K562 (cell line): ENCODE measurements at regions not wholly inside any gene's neighbourhood (a gene's known extent, or its start where the extent isn't known, plus 50 kb on each side); places are given as distances from the start of the nearest gene placed in this dataset.

Experiments used
- ATAC-seq: fragments of 200-7000 bp; cut with Tn5 transposase; 3 replicates; pipeline ENCODE4 v1.9.1; 2020; ENCODE audit warnings: moderate library complexity
- BruUV-seq: library from RNA; stranded (reverse); fragments of 400-500 nt; replicated peaks from 2 replicates; lab custom pipeline; 2021; lab: Mats Ljungman, UMichigan
- CTCF ChIA-PET: fragments of 300-600 bp; formaldehyde crosslinking; extraction: SDS; loops from one replicate; lab custom pipeline; 2021; ENCODE audit warnings: low intra/inter-chr PET ratio; lab: Yijun Ruan, JAX
- POLR2A ChIA-PET: fragments of 300-600, 350-650 bp; sonication (Branson Sonifier 250); formaldehyde crosslinking; extraction: SDS; loops from one replicate; lab custom pipeline; 2021; ENCODE audit warnings: antibody characterized with exemption, inconsistent platforms; lab: Yijun Ruan, JAX
- DNase-seq, 4 experiments: peaks; one replicate each; pipeline versions ENCODE4 v3.0.0 to v3.0.0-alpha.2; 2011 to 2018; ENCODE audit warnings: low spot score in 3 of 4, mixed read lengths in 3 of 4; ENCODE audit errors: extremely low read depth in 1 of 4
- FAIRE-seq: peaks from 2 replicates; lab custom pipeline; 2011; peaks lifted over from hg19 to GRCh38; lab: Jason Lieb, UNC
- H2AFZ ChIP-seq: 2 replicates; pipeline ENCODE4 v1.6.0; 2011; ENCODE audit warnings: low read depth, low read length, control low read depth, inconsistent platforms
- H3K27ac ChIP-seq: fragments of 200-600 bp; 3 replicates; pipeline ENCODE4 v1.8.0; 2011; ENCODE audit warnings: low read depth, mild to moderate bottlenecking, control low read depth, inconsistent platforms, low read length, moderate library complexity, mixed read lengths; ENCODE audit errors: extremely low read depth
- H3K27me3 ChIP-seq, 2 experiments: fragments of 300-600 bp in 1 of 2; 2 replicates in 1 of 2; 3 replicates in 1 of 2; pipeline versions ENCODE4 v1.6.0 to v1.8.0; 2011; ENCODE audit warnings: inconsistent platforms in 2 of 2, low read length in 2 of 2, mild to moderate bottlenecking in 1 of 2, mixed read lengths in 1 of 2, moderate library complexity in 1 of 2; ENCODE audit not compliant: control insufficient read depth in 2 of 2, insufficient read depth in 2 of 2
- H3K36me3 ChIP-seq: fragments of 300-600 bp; 3 replicates; pipeline ENCODE4 v1.8.0; 2011; ENCODE audit warnings: mild to moderate bottlenecking, low read length, inconsistent platforms; ENCODE audit not compliant: control insufficient read depth, insufficient read depth
- H3K4me1 ChIP-seq, 2 experiments: fragments of 200-600 bp in 1 of 2; replicated peaks in 1 of 2; 2 replicates in 1 of 2; 3 replicates in 1 of 2; pipeline versions ENCODE4 v1.5.1 to v1.8.0; 2011; ENCODE audit warnings: inconsistent platforms in 2 of 2, low read length in 2 of 2, mild to moderate bottlenecking in 1 of 2, mixed read lengths in 1 of 2, moderate library complexity in 1 of 2; ENCODE audit not compliant: control insufficient read depth in 2 of 2, insufficient read depth in 2 of 2
- H3K4me2 ChIP-seq: 2 replicates; pipeline ENCODE4 v1.6.1; 2011; ENCODE audit warnings: low read length, control low read depth, inconsistent platforms, mixed read lengths; ENCODE audit not compliant: insufficient read depth
- H3K4me3 ChIP-seq: fragments of 200-600 bp; sonication (generic), shearing (Covaris generic); 2 replicates; pipeline ENCODE4 v1.5.1; 2016; ENCODE audit warnings: control low read depth, inconsistent platforms
- H3K79me2 ChIP-seq: fragments of 200-600 bp; 3 replicates; pipeline ENCODE4 v1.8.0; 2011; ENCODE audit warnings: low read length, inconsistent platforms; ENCODE audit not compliant: control insufficient read depth, insufficient read depth
- H3K9ac ChIP-seq, 2 experiments: 2 replicates each; pipeline versions ENCODE4 v1.6.0 to v1.6.1; 2011; ENCODE audit warnings: low read depth in 2 of 2, low read length in 2 of 2, control low read depth in 1 of 2, inconsistent platforms in 1 of 2, mild to moderate bottlenecking in 1 of 2, mixed read lengths in 1 of 2; ENCODE audit not compliant: insufficient read depth in 1 of 2
- H3K9me1 ChIP-seq: one replicate; pipeline ENCODE4 v1.6.0; 2011; ENCODE audit warnings: inconsistent platforms, mild to moderate bottlenecking, low read length, moderate library complexity; ENCODE audit not compliant: control insufficient read depth, insufficient read depth
- H3K9me3 ChIP-seq: replicated peaks from 2 replicates; pipeline ENCODE4 v1.5.1; 2011; ENCODE audit warnings: low read depth, low read length, inconsistent platforms; ENCODE audit not compliant: control insufficient read depth, insufficient read depth
- H4K20me1 ChIP-seq: replicated peaks from 2 replicates; pipeline ENCODE4 v1.6.1; 2011; ENCODE audit warnings: low read length, inconsistent platforms, mixed read lengths; ENCODE audit not compliant: control insufficient read depth, insufficient read depth
- CTCFL ChIP-seq: IDR thresholded peaks from 2 replicates; pipeline ENCODE4 v1.6.1; 2011; ENCODE audit warnings: borderline replicate concordance, low read depth, mild to moderate bottlenecking, moderate library complexity, low read length; ENCODE audit not compliant: insufficient read depth, poor library complexity, severe bottlenecking
- DMBX1 ChIP-seq: fragments of 250-450 bp; sonication (Bioruptor Pico); IDR thresholded peaks from 2 replicates; pipeline ENCODE4 v1.8.0; 2022; ENCODE audit warnings: inconsistent platforms, mild to moderate bottlenecking, moderate library complexity, borderline replicate concordance
- DPF2 ChIP-seq: fragments of 450-650 bp; IDR thresholded peaks from 2 replicates; pipeline ENCODE4 v1.6.1; 2016
- FIP1L1 ChIP-seq: fragments of 200-400 bp; formaldehyde crosslinking; IDR thresholded peaks from 2 replicates; pipeline ENCODE4 v1.6.1; 2018; ENCODE audit warnings: mild to moderate bottlenecking, low read depth, low read length; ENCODE audit not compliant: poor library complexity, severe bottlenecking
- FOXK2 ChIP-seq, 2 experiments: fragments of 450-650 bp; IDR thresholded peaks in 1 of 2; conservative IDR thresholded peaks in 1 of 2; 2 replicates each; pipeline ENCODE4 v1.6.1; 2016; ENCODE audit warnings: low read depth in 2 of 2, mild to moderate bottlenecking in 1 of 2
- HOXB6 ChIP-seq: fragments of 250-450 bp; sonication (Bioruptor Pico); IDR thresholded peaks from 2 replicates; pipeline ENCODE4 v1.5.1; 2022; ENCODE audit warnings: mild to moderate bottlenecking, borderline replicate concordance
- NFE2 ChIP-seq: IDR thresholded peaks from 2 replicates; pipeline ENCODE4 v1.6.1; 2014; ENCODE audit warnings: antibody characterized with exemption, low read depth
- NRF1 ChIP-seq, 2 experiments: fragments of 450-650 bp; IDR thresholded peaks in 1 of 2; conservative IDR thresholded peaks in 1 of 2; 2 replicates each; pipeline ENCODE4 v1.6.1; 2014; ENCODE audit warnings: mild to moderate bottlenecking in 2 of 2
- RBM25 ChIP-seq: fragments of 200-400 bp; formaldehyde crosslinking; IDR thresholded peaks from 2 replicates; pipeline ENCODE4 v1.6.1; 2018; ENCODE audit warnings: low read length, low read depth, moderate library complexity; ENCODE audit not compliant: severe bottlenecking
- RNF2 ChIP-seq: sonication (generic); IDR thresholded peaks from 2 replicates; pipeline ENCODE4 v1.6.1; 2016
- SIN3A ChIP-seq, 2 experiments: fragments of 150-350 bp in 1 of 2; IDR thresholded peaks; 2 replicates each; pipeline ENCODE4 v1.6.1; 2011 to 2016; ENCODE audit warnings: borderline replicate concordance in 2 of 2, low read depth in 2 of 2, low read length in 2 of 2, mild to moderate bottlenecking in 2 of 2, moderate library complexity in 2 of 2; ENCODE audit not compliant: control insufficient read depth in 1 of 2
- SLC30A9 ChIP-seq: fragments of 250-450 bp; sonication (Bioruptor Pico); IDR thresholded peaks from 2 replicates; pipeline ENCODE4 v1.8.0; 2022; ENCODE audit warnings: mild to moderate bottlenecking, moderate library complexity
- TEAD2 ChIP-seq: fragments of 450-650 bp; IDR thresholded peaks from 2 replicates; pipeline ENCODE4 v1.6.1; 2016; ENCODE audit warnings: missing genetic modification characterization, control low read depth, missing compliant biosample characterization
- ZFPM2 ChIP-seq: fragments of 250-450 bp; sonication (Bioruptor Pico); IDR thresholded peaks from 2 replicates; pipeline ENCODE4 v1.5.1; 2022; ENCODE audit warnings: mild to moderate bottlenecking
- ZNF253 ChIP-seq: fragments of 250-450 bp; sonication (Bioruptor Pico); conservative IDR thresholded peaks from 2 replicates; pipeline ENCODE4 v1.6.1; 2021; ENCODE audit warnings: mild to moderate bottlenecking
- WGBS: fragments of 100-300 bp; shearing (Covaris generic); methylation state at CpG from one replicate; pipeline ENCODE4 v1.1.6; 2016; ENCODE audit warnings: low coverage, mixed read lengths; ENCODE audit not compliant: insufficient coverage; ENCODE audit errors: missing lambda C conversion rate; 5-methylcytosine and 5-hydroxymethylcytosine counted together
- in situ Hi-C: fragments of 300-500 bp; cut with MboI; formaldehyde crosslinking; loops from 4 replicates; pipeline ENCODE4 v1.15.0; 2018; ENCODE audit warnings: inconsistent platforms, mixed read lengths
- intact Hi-C: fragments of 100-400 bp; cut with micrococcal nuclease; formaldehyde crosslinking; loops from 2 replicates; pipeline ENCODE4 v1.14.2; 2022
- TF ChIP-seq, protein P1 (sequence below): fragments of 250-450 bp; sonication (Bioruptor Pico); IDR thresholded peaks from 2 replicates; pipeline ENCODE4 v1.5.0; 2020; ENCODE audit warnings: mild to moderate bottlenecking, borderline replicate concordance
- TF ChIP-seq, protein P2 (sequence below): sonication (generic); formaldehyde crosslinking; IDR thresholded peaks from 2 replicates; pipeline ENCODE4 v1.8.1; 2023; ENCODE audit warnings: mild to moderate bottlenecking, missing genetic modification reagents

- TF ChIP-seq CTCFL = no peak
- no peak for TF ChIP-seq RNF2
- TF ChIP-seq, protein P1, sequence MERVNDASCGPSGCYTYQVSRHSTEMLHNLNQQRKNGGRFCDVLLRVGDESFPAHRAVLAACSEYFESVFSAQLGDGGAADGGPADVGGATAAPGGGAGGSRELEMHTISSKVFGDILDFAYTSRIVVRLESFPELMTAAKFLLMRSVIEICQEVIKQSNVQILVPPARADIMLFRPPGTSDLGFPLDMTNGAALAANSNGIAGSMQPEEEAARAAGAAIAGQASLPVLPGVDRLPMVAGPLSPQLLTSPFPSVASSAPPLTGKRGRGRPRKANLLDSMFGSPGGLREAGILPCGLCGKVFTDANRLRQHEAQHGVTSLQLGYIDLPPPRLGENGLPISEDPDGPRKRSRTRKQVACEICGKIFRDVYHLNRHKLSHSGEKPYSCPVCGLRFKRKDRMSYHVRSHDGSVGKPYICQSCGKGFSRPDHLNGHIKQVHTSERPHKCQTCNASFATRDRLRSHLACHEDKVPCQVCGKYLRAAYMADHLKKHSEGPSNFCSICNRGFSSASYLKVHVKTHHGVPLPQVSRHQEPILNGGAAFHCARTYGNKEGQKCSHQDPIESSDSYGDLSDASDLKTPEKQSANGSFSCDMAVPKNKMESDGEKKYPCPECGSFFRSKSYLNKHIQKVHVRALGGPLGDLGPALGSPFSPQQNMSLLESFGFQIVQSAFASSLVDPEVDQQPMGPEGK (CRISPR knock-in tag) = no peak
Measured at GRCh38 chr1:80248886-80249285, 1242.4 kb upstream of the ADGRL4 start (continued).

DNA sequence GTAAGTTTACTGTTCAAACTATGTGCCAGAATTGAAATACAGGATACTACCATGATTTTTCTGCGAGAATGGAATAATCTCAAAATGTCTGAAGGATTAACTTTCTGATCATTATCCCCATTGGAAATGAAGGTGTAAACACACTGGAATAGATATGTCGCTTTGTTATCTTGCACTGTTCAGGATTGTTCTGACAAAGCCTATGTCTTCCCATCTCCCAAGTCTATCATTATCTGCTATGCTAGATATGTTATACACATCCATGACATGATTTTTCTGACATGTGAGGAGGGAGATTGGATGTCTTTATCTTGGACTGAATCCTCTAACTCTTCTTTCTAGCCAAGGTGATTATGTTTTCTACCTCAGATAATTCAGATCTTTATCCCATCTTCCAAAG, 1239.3 kb upstream of the ADGRL4 start:
- Histone ChIP-seq H2AFZ (no peak overlapping the region), H3K27ac (no peak overlapping the region), H3K4me2 (no peak overlapping the region), H3K36me3 (no peaks in the 10 kb centered on the region), H3K9me3 (no peaks in the 10 kb centered on the region), H3K27me3 (no peaks in the 10 kb centered on the region), H4K20me1 (no peaks in the 10 kb centered on the region), H3K4me1 (no peaks in the 10 kb centered on the region), H3K4me3 (no peak overlapping the region), H3K9ac (no peak overlapping the region), H3K9me1 (no peaks in the 10 kb centered on the region), H3K79me2 (no peaks in the 10 kb centered on the region)
- CTCF ChIA-PET = no interaction called here
- POLR2A ChIA-PET = no interaction called here
- ATAC-seq = no peak
- BruUV-seq = no TSS peak
- intact Hi-C loops (no loop called here), in situ Hi-C loops (no loop called here)
- WGBS = 0% methylated on average over 2 of the region's 2 CpGs
- DNase-seq = no peak
- FAIRE-seq = no peak
- no peak for TF ChIP-seq NFE2
- TF ChIP-seq, protein P2, sequence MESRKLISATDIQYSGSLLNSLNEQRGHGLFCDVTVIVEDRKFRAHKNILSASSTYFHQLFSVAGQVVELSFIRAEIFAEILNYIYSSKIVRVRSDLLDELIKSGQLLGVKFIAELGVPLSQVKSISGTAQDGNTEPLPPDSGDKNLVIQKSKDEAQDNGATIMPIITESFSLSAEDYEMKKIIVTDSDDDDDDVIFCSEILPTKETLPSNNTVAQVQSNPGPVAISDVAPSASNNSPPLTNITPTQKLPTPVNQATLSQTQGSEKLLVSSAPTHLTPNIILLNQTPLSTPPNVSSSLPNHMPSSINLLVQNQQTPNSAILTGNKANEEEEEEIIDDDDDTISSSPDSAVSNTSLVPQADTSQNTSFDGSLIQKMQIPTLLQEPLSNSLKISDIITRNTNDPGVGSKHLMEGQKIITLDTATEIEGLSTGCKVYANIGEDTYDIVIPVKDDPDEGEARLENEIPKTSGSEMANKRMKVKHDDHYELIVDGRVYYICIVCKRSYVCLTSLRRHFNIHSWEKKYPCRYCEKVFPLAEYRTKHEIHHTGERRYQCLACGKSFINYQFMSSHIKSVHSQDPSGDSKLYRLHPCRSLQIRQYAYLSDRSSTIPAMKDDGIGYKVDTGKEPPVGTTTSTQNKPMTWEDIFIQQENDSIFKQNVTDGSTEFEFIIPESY (CRISPR knock-in tag) = no peak
- no peak for TF ChIP-seq DPF2
- no peak for TF ChIP-seq NRF1 (conservative IDR thresholded peaks at IDR 0.05 in 1 of 2, IDR thresholded peaks at IDR 0.05 in 1 of 2)
- TF ChIP-seq SIN3A (IDR thresholded peaks at IDR 0.05; ENCODE audit: borderline replicate concordance in 2 of 2, control insufficient read depth in 1 of 2, low read depth in 2 of 2, low read length in 2 of 2) = no peak
- no peak for TF ChIP-seq FOXK2 (conservative IDR thresholded peaks at IDR 0.05 in 1 of 2, IDR thresholded peaks at IDR 0.05 in 1 of 2; ENCODE audit: low read depth in 2 of 2)
- no peak for TF ChIP-seq TEAD2
- TF ChIP-seq DMBX1 = no peak
- TF ChIP-seq ZNF253 (CRISPR knock-in tag) = no peak
- no peak for TF ChIP-seq RBM25
- no peak for TF ChIP-seq HOXB6 (CRISPR knock-in tag)
- TF ChIP-seq ZFPM2 = no peak
- TF ChIP-seq FIP1L1 = no peak
- no peak for TF ChIP-seq SLC30A9 (CRISPR knock-in tag)
